PC-3 (cell line): ENCODE measurements at regions not wholly inside any gene's neighbourhood (a gene's known extent, or its start where the extent isn't known, plus 50 kb on each side); places are given as distances from the start of the nearest gene placed in this dataset.

Experiments
- EZH2 ChIP-seq: fragments of 300-600 bp; sonication (generic); IDR thresholded peaks from one replicate; pipeline ENCODE4 v1.6.1; 2017; ENCODE audit warnings: antibody characterized with exemption, mild to moderate bottlenecking, low read length; ENCODE audit not compliant: unreplicated experiment
- EZH2phosphoT487 ChIP-seq: fragments of 300-600 bp; sonication (generic); IDR thresholded peaks from 2 replicates; pipeline ENCODE4 v1.6.1; 2018; ENCODE audit warnings: mild to moderate bottlenecking, antibody characterized with exemption, low read length, borderline replicate concordance
- TF ChIP-seq, protein P1 (sequence below): fragments of 300-600 bp; sonication (generic); conservative IDR thresholded peaks from 2 replicates; pipeline ENCODE4 v1.5.1; 2017; ENCODE audit warnings: antibody characterized with exemption, low read depth, mild to moderate bottlenecking, low read length

DNA sequence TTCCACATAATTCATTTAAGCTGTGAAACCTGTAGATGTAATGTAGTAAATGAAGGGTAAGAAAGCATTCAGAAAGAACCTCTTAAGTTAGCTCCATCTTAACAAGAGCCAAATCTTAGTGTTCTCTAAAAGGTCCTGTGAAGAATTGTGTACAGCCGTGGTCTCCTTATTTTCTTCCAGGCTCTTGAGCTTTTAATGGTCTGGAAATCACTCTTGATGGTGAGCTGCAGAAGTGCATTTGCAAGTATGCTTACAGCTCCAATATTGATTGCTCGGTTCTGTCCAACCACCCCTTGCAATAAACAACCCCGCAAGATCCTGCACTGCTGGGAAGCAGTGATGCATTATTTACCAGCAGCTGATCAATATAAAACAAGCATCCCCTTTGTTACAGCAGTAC is 690.8 kb upstream of the FZD8 start:
- TF ChIP-seq, protein P1, sequence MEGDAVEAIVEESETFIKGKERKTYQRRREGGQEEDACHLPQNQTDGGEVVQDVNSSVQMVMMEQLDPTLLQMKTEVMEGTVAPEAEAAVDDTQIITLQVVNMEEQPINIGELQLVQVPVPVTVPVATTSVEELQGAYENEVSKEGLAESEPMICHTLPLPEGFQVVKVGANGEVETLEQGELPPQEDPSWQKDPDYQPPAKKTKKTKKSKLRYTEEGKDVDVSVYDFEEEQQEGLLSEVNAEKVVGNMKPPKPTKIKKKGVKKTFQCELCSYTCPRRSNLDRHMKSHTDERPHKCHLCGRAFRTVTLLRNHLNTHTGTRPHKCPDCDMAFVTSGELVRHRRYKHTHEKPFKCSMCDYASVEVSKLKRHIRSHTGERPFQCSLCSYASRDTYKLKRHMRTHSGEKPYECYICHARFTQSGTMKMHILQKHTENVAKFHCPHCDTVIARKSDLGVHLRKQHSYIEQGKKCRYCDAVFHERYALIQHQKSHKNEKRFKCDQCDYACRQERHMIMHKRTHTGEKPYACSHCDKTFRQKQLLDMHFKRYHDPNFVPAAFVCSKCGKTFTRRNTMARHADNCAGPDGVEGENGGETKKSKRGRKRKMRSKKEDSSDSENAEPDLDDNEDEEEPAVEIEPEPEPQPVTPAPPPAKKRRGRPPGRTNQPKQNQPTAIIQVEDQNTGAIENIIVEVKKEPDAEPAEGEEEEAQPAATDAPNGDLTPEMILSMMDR: no peak
- TF ChIP-seq EZH2phosphoT487: no peak
- no peak for TF ChIP-seq EZH2
